Activated CD4-positive, alpha-beta T cell treated with anti-CD3 and anti-CD28 coated beads, Interleukin-2, amount 10 ng/mL, durations not matched to agents 7 days and 5 days (primary cell): ENCODE measurements at regions not wholly inside any gene's neighbourhood (a gene's known extent, or its start where the extent isn't known, plus 50 kb on each side); places are given as distances from the start of the nearest gene placed in this dataset.

Source experiments
- CTCF ChIA-PET: fragments of 350-600 bp; sonication (Branson Sonifier 250); formaldehyde crosslinking; loops from one replicate; lab custom pipeline; 2021; ENCODE audit warnings: antibody characterized with exemption; lab: Charles Lee
- POLR2A ChIA-PET: fragments of 350-600 bp; sonication (Branson Sonifier 250); formaldehyde crosslinking; loops from one replicate; lab custom pipeline; 2021; ENCODE audit warnings: antibody characterized with exemption; lab: Charles Lee
- DNase-seq: peaks from one replicate; pipeline ENCODE4 v3.0.0-alpha.2; 2020
- H3K27ac Mint-ChIP-seq: one replicate; pipeline ENCODE4 v1.8.0; 2021; ENCODE audit warnings: mild to moderate bottlenecking, moderate library complexity, mixed read lengths
- H3K27me3 Mint-ChIP-seq: one replicate; pipeline ENCODE4 v1.8.0; 2021; ENCODE audit warnings: mixed read lengths
- H3K36me3 Mint-ChIP-seq: one replicate; pipeline ENCODE4 v1.8.0; 2021; ENCODE audit warnings: low read depth, mixed read lengths
- H3K4me1 Mint-ChIP-seq: one replicate; pipeline ENCODE4 v1.8.0; 2021; ENCODE audit warnings: mixed read lengths
- H3K4me3 Mint-ChIP-seq: one replicate; pipeline ENCODE4 v1.8.0; 2021; ENCODE audit warnings: mild to moderate bottlenecking, moderate library complexity, mixed read lengths
- H3K9me3 Mint-ChIP-seq: one replicate; pipeline ENCODE4 v1.8.0; 2021; ENCODE audit warnings: mixed read lengths

DNA sequence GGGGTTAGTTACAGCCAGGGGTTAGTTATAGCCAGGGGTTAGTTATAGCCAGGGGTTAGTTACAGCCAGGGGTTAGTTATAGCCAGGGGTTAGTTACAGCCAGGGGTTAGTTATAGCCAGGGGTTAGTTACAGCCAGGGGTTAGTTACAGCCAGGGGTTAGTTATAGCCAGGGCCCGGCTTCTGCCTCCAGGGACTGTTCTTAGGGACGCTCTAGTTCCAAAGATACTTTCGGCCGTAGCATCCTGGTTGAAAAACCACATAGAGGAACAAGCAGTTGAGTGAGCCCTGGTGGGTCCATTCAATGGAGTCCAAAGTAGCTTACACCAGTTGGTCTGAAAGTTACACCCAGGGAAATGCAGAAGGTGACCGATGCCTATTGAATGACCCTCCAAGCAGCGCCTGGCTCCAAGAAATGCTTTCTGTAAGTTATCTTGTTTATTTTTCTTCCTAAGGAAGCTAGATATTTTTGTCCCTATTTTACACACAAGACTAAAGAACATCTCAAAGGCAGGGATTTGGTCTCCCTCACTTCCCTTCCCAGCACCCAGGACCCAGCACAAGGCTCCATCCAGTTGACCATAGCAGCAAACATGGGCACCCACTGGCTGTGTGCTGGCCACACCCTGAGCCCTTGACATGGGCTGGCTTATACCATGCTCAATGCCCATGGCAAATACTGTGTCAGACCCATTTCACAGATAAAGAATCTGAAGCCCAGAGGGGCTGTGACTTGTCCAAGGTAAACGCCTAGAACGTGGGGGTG is 49.7 kb upstream of the SHISAL1 start:
- no peaks in the 10 kb centered on the region for H3K4me1 Mint-ChIP-seq
- H3K9me3 Mint-ChIP-seq = no peaks in the 10 kb centered on the region
- CTCF ChIA-PET = interaction anchor here (1.0 kb wide), 1 partner anchor 164 kb away, joined by 3 read pairs; no protein-coding TSS in a partner anchor
- no peak for DNase-seq
- no peak overlapping the region for H3K4me3 Mint-ChIP-seq
- POLR2A ChIA-PET = no interaction called here
- H3K27ac Mint-ChIP-seq = no peak overlapping the region
- H3K36me3 Mint-ChIP-seq = no peaks in the 10 kb centered on the region
- peaks cover 4% of the 10 kb centered on the region for H3K27me3 Mint-ChIP-seq
